Endothelial cell of umbilical vein (primary cell): ENCODE measurements at regions not wholly inside any gene's neighbourhood (a gene's known extent, or its start where the extent isn't known, plus 50 kb on each side); places are given as distances from the start of the nearest gene placed in this dataset.
"Not testable (repeated sequence)": the region's sequence is repeated elsewhere in the genome, so short reads cannot be mapped to it uniquely, and the experiment has no call there.

Experiments
- BruUV-seq: library from RNA; stranded (reverse); fragments of 400-500 nt; replicated peaks from 2 replicates; lab custom pipeline; 2021; lab: Mats Ljungman, UMichigan
- CTCF ChIA-PET: fragments of 300-600, 350-600 bp; sonication (Branson Sonifier 250); formaldehyde crosslinking; loops from one replicate; lab custom pipeline; 2021; ENCODE audit warnings: antibody characterized with exemption, inconsistent platforms; lab: Charles Lee
- POLR2A ChIA-PET: fragments of 300-600, 350-600 bp; sonication (Branson Sonifier 250); formaldehyde crosslinking; loops from one replicate; lab custom pipeline; 2021; ENCODE audit warnings: antibody characterized with exemption, inconsistent platforms; lab: Charles Lee
- DNase-seq: peaks from one replicate; pipeline ENCODE4 v3.0.0-alpha.2; 2011; ENCODE audit warnings: low read depth, low spot score
- FAIRE-seq: peaks from 2 replicates; lab custom pipeline; 2011; peaks lifted over from hg19 to GRCh38; lab: Jason Lieb, UNC
- H2AFZ ChIP-seq: 2 replicates; pipeline ENCODE4 v1.6.0; 2012; ENCODE audit warnings: low read depth, low read length, control low read depth, inconsistent platforms
- H3K27ac ChIP-seq: 2 replicates; pipeline ENCODE4 v1.5.1; 2011; ENCODE audit warnings: low read depth, mild to moderate bottlenecking, control low read depth, low read length, moderate library complexity; ENCODE audit not compliant: insufficient read depth
- H3K27me3 ChIP-seq, 2 experiments: 2 replicates each; pipeline versions ENCODE4 v1.6.0 to v1.6.1; 2011; ENCODE audit warnings: low read length in 2 of 2, mixed read lengths in 1 of 2; ENCODE audit not compliant: control insufficient read depth in 2 of 2, insufficient read depth in 2 of 2
- H3K36me3 ChIP-seq, 2 experiments: 2 replicates in 1 of 2; 3 replicates in 1 of 2; pipeline ENCODE4 v1.5.1; 2011; ENCODE audit warnings: low read length in 2 of 2, mild to moderate bottlenecking in 1 of 2, moderate library complexity in 1 of 2; ENCODE audit not compliant: control insufficient read depth in 2 of 2, insufficient read depth in 2 of 2; ENCODE audit errors: extremely low read depth in 1 of 2
- H3K4me1 ChIP-seq: 3 replicates; pipeline ENCODE4 v1.5.1; 2011; ENCODE audit warnings: mild to moderate bottlenecking, low read length; ENCODE audit not compliant: control insufficient read depth, insufficient read depth; ENCODE audit errors: extremely low read depth
- H3K4me2 ChIP-seq: 2 replicates; pipeline ENCODE4 v1.6.1; 2011; ENCODE audit warnings: low read length, control low read depth, mixed read lengths; ENCODE audit not compliant: insufficient read depth
- H3K4me3 ChIP-seq, 3 experiments: fragments of 200-600 bp in 1 of 3; sonication (generic), shearing (Covaris generic) in 1 of 3; replicated peaks in 1 of 3; 2 replicates each; pipeline ENCODE4 v1.5.1; 2011 to 2016; ENCODE audit warnings: control low read depth in 3 of 3, low read length in 3 of 3, mild to moderate bottlenecking in 2 of 3, inconsistent platforms in 1 of 3, low read depth in 1 of 3, moderate library complexity in 1 of 3; ENCODE audit not compliant: insufficient read depth in 1 of 3
- H3K79me2 ChIP-seq: 2 replicates; pipeline ENCODE4 v1.6.0; 2012; ENCODE audit warnings: low read length, inconsistent platforms; ENCODE audit not compliant: control insufficient read depth, insufficient read depth
- H3K9ac ChIP-seq: replicated peaks from 2 replicates; pipeline ENCODE3; 2011; ENCODE audit warnings: low read length, control low read depth; ENCODE audit not compliant: insufficient read depth; ENCODE audit errors: extremely low read depth
- H3K9me1 ChIP-seq: replicated peaks from 3 replicates; pipeline ENCODE4 v1.6.0; 2011; ENCODE audit warnings: mild to moderate bottlenecking, low read length; ENCODE audit not compliant: control insufficient read depth, insufficient read depth; ENCODE audit errors: extremely low read depth
- H3K9me3 ChIP-seq: replicated peaks from 2 replicates; pipeline ENCODE4 v1.5.1; 2012; ENCODE audit warnings: low read length, inconsistent platforms; ENCODE audit not compliant: control insufficient read depth, insufficient read depth
- H4K20me1 ChIP-seq: replicated peaks from 2 replicates; pipeline ENCODE3; 2011; ENCODE audit warnings: mild to moderate bottlenecking, low read length; ENCODE audit not compliant: control insufficient read depth, insufficient read depth; ENCODE audit errors: extremely low read depth
- CTCF ChIP-seq, 2 donors: IDR thresholded peaks; 1 replicate in 1 of 2; 2 replicates in 1 of 2; pipeline ENCODE4 v1.5.1; 2011; ENCODE audit warnings: low read length in 2 of 2, mild to moderate bottlenecking in 2 of 2, moderate library complexity in 2 of 2, control low read depth in 1 of 2, inconsistent platforms in 1 of 2, low read depth in 1 of 2; ENCODE audit not compliant: insufficient read depth in 1 of 2; ENCODE audit errors: extremely low read depth in 1 of 2
- EZH2 ChIP-seq: IDR thresholded peaks from 2 replicates; pipeline ENCODE4 v1.6.1; 2012; ENCODE audit warnings: borderline replicate concordance, low read depth, mild to moderate bottlenecking, moderate library complexity, low read length, inconsistent platforms; ENCODE audit not compliant: severe bottlenecking
- FOS ChIP-seq: IDR thresholded peaks from 2 replicates; pipeline ENCODE4 v1.6.1; 2011; ENCODE audit warnings: mild to moderate bottlenecking, low read length, moderate library complexity, borderline replicate concordance; ENCODE audit not compliant: insufficient read depth
- GATA2 ChIP-seq: IDR thresholded peaks from 2 replicates; pipeline ENCODE4 v1.7.0; 2011; ENCODE audit warnings: low read depth, mild to moderate bottlenecking, moderate library complexity, mixed read lengths, low read length; ENCODE audit not compliant: insufficient read length, insufficient read depth
- JUN ChIP-seq: IDR thresholded peaks from 2 replicates; pipeline ENCODE4 v1.6.1; 2011; ENCODE audit warnings: borderline replicate concordance, low read depth; ENCODE audit not compliant: insufficient read length, insufficient read depth
- MYC ChIP-seq: IDR thresholded peaks from one replicate; pipeline ENCODE4 v1.6.1; 2011; ENCODE audit warnings: mild to moderate bottlenecking, low read depth, low read length
- POLR2A ChIP-seq: IDR thresholded peaks from 2 replicates; pipeline ENCODE4 v1.6.1; 2012; ENCODE audit warnings: low read depth, mild to moderate bottlenecking, control low read depth, low read length
- POLR2AphosphoS5 ChIP-seq: IDR thresholded peaks from 2 replicates; pipeline ENCODE4 v1.6.1; 2012; ENCODE audit warnings: low read depth, mild to moderate bottlenecking, control low read depth, low read length, moderate library complexity; ENCODE audit not compliant: insufficient read depth
- dilution Hi-C: fragments of 300-500 bp; cut with MboI; formaldehyde crosslinking; loops from one replicate; pipeline ENCODE4 v1.15.0; 2019; ENCODE audit warnings: low sequenced_read_pairs; ENCODE audit not compliant: extremely low pct_ligation_motif_present
- intact Hi-C: fragments of 100-400 bp; cut with micrococcal nuclease; formaldehyde crosslinking; loops from one replicate; pipeline ENCODE4 v1.10.0; 2022
- TF ChIP-seq, protein P1 (sequence below): IDR thresholded peaks from 2 replicates; pipeline ENCODE4 v1.6.1; 2011; ENCODE audit not compliant: insufficient read depth, insufficient read length

DNA sequence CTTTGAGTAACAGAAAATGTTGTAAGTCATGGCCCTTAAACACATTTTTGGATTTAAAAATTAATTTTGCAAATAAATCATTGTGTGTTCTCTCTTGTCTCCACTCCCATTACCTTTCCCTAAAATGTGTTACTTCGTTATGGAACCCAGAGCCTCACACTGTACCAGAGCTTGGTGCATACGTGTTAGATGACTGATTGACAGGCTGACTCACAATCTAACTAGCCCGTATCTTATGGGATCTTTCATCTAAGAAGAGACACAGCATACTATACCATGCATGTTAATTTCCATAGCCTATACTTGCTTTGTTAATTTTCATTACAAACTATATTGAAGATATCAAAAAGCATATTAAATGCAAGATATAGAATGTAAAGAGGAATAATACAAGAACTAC, 87.1 kb downstream of the SPRY4 start:
- Histone ChIP-seq H3K4me1 (peaks cover 15% of the 10 kb centered on the region), H3K36me3 (no peaks in the 10 kb centered on the region), H3K79me2 (no peaks in the 10 kb centered on the region), H3K27ac (no peak overlapping the region), H4K20me1 (no peaks in the 10 kb centered on the region), H3K9me1 (no peaks in the 10 kb centered on the region), H2AFZ (no peak overlapping the region), H3K27me3 (no peaks in the 10 kb centered on the region), H3K9ac (no peak overlapping the region), H3K9me3 (no peaks in the 10 kb centered on the region), H3K4me3 (no peak overlapping the region), H3K4me2 (no peak overlapping the region)
- FAIRE-seq (no peak), DNase-seq (no peak)
- POLR2A ChIA-PET = interaction anchor here (0.6 kb wide), 1 partner anchor 27 kb away, joined by 7 read pairs; no protein-coding TSS in a partner anchor
- intact Hi-C loops = loop anchor here (5.0 kb wide), 1 partner anchor 85 kb away; no protein-coding TSS in a partner anchor
- TF ChIP-seq FOS = no peak
- no peak for TF ChIP-seq CTCF (IDR thresholded peaks at IDR 0.05; ENCODE audit: extremely low read depth in 1 of 2, insufficient read depth in 1 of 2, low read depth in 1 of 2, low read length in 2 of 2)
- no peak for TF ChIP-seq JUN
- TF ChIP-seq POLR2A = no peak
- TF ChIP-seq, protein P1, sequence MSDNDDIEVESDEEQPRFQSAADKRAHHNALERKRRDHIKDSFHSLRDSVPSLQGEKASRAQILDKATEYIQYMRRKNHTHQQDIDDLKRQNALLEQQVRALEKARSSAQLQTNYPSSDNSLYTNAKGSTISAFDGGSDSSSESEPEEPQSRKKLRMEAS = no peak
- no peak for TF ChIP-seq POLR2AphosphoS5
- TF ChIP-seq EZH2 = no peak
- no peak for TF ChIP-seq MYC
- TF ChIP-seq GATA2 = no peak
- dilution Hi-C loops = no loop called here
- CTCF ChIA-PET = no interaction called here
- BruUV-seq = no TSS peak

DNA sequence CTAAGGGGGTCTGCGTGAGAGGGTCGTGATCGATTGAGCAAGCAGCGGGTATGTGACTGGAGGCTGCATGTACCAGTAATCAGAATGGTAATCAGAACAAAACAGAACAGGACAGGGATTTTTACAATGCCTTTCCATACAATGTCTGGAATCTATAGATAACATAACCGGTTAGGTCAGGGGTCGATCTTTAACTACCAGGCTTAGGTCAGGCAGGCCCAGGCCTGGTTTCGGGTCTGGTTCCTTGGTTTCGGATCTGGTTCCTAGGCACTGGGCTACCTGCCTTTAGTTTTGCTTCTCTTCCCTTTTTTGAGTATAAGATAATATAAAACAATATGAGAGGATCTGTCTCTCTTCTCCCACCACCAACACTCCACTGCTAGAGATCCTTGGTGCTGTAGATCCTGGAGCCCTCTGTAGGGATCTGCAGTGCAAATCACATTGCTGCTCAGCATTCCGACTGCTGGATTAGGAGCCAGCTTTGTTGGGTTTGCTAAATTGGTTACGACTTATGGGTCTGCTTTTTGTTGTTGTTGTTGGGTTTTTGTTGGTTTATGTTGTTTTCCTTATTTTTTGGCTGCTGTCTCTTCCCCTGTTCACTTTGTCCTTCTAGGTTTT, 88.0 kb downstream of the SPRY4 start:
- H3K9me3 ChIP-seq, H3K79me2 ChIP-seq, H3K9ac ChIP-seq, POLR2A ChIA-PET, DNase-seq, H3K4me3 ChIP-seq, H4K20me1 ChIP-seq, H3K36me3 ChIP-seq, H3K4me2 ChIP-seq, BruUV-seq, H3K27ac ChIP-seq, FAIRE-seq, H3K27me3 ChIP-seq, H2AFZ ChIP-seq, dilution Hi-C loops, H3K9me1 ChIP-seq: not testable (repeated sequence)
- intact Hi-C loops = loop anchor here (5.0 kb wide), 1 partner anchor 84 kb away; no protein-coding TSS in a partner anchor
- H3K4me1 ChIP-seq = peaks cover 15% of the 10 kb centered on the region
- CTCF ChIA-PET = interaction anchor here (1.4 kb wide), 1 partner anchor 13 kb away, joined by 4 read pairs; no protein-coding TSS in a partner anchor
